ENCODE measurements at regions not wholly inside any gene's neighbourhood (a gene's known extent, or its start where the extent isn't known, plus 50 kb on each side); places are given as distances from the start of the nearest gene placed in this dataset.

- no peak for TF ChIP-seq CTCF (IDR thresholded peaks at IDR 0.05; ENCODE audit: low read depth, low read length)
- H3K4me3 ChIP-seq (ENCODE audit: low read depth, low read length): no peak overlapping the region
Observed at GRCh38 chr13:67377919-67378318, 147.8 kb upstream of the PCDH9 start.

GRCh38 chr13:67374391-67374790 is 144.3 kb upstream of the PCDH9 start:
- no peak for TF ChIP-seq CTCF (IDR thresholded peaks at IDR 0.05; ENCODE audit: low read depth, low read length)
- no peak overlapping the region for H3K4me3 ChIP-seq (ENCODE audit: low read depth, low read length)

GRCh38 chr13:67372868-67373464 is 142.8 kb upstream of the PCDH9 start:
- no peak for TF ChIP-seq CTCF (IDR thresholded peaks at IDR 0.05; ENCODE audit: low read depth, low read length)
- no peak overlapping the region for H3K4me3 ChIP-seq (ENCODE audit: low read depth, low read length)

- no peak overlapping the region for H3K4me3 ChIP-seq (ENCODE audit: low read depth, low read length)
Observed at GRCh38 chr13:67369895-67370660, 139.9 kb upstream of the PCDH9 start.

GRCh38 chr13:67367399-67367798 is 137.3 kb upstream of the PCDH9 start:
- no peak overlapping the region for H3K4me3 ChIP-seq (ENCODE audit: low read depth, low read length)

More at GRCh38 chr13:67369895-67370660, 139.9 kb upstream of the PCDH9 start:
- TF ChIP-seq CTCF (IDR thresholded peaks at IDR 0.05; ENCODE audit: low read depth, low read length): no peak

GRCh38 chr13:67366533-67366932 is 136.4 kb upstream of the PCDH9 start:
- no peak overlapping the region for H3K4me3 ChIP-seq (ENCODE audit: low read depth, low read length)
- no peak for TF ChIP-seq CTCF (IDR thresholded peaks at IDR 0.05; ENCODE audit: low read depth, low read length)

More at GRCh38 chr13:67367399-67367798, 137.3 kb upstream of the PCDH9 start:
- no peak for TF ChIP-seq CTCF (IDR thresholded peaks at IDR 0.05; ENCODE audit: low read depth, low read length)

- no peak for TF ChIP-seq CTCF (IDR thresholded peaks at IDR 0.05; ENCODE audit: low read depth, low read length)
- H3K4me3 ChIP-seq (ENCODE audit: low read depth, low read length): no peak overlapping the region
Observed at GRCh38 chr13:67355812-67356476, 125.8 kb upstream of the PCDH9 start.

All from WI38 (cell line).